ENCODE measurements at regions not wholly inside any gene's neighbourhood (a gene's known extent, or its start where the extent isn't known, plus 50 kb on each side); places are given as distances from the start of the nearest gene placed in this dataset.
"Not testable (repeated sequence)": the region's sequence is repeated elsewhere in the genome, so short reads cannot be mapped to it uniquely, and the experiment has no call there.

GRCh38 chr10:87416892-87417291, 59.3 kb downstream of the NUTM2D start:
- intact Hi-C loops (cut with micrococcal nuclease; ENCODE audit: unreplicated experiment); BruUV-seq (replicated peaks); DNase-seq; H3K4me3 ChIP-seq (ENCODE audit: low read depth, low read length); H3K27me3 ChIP-seq (replicated peaks; ENCODE audit: control insufficient read depth, insufficient read depth, low read length); POLR2A ChIA-PET; H3K4me1 ChIP-seq; H3K4me1 Mint-ChIP-seq (ENCODE audit: low read depth, unreplicated experiment); H3K9me3 Mint-ChIP-seq (ENCODE audit: unreplicated experiment); H3K27me3 Mint-ChIP-seq (ENCODE audit: insufficient read depth, unreplicated experiment); H3K36me3 Mint-ChIP-seq (ENCODE audit: insufficient read depth, unreplicated experiment); H3K9me3 ChIP-seq; H3K36me3 ChIP-seq (ENCODE audit: control insufficient read depth, insufficient read depth, low read length); CTCF ChIA-PET; H3K4me3 Mint-ChIP-seq (ENCODE audit: unreplicated experiment); H3K27ac Mint-ChIP-seq (ENCODE audit: unreplicated experiment): not testable (repeated sequence)

DNA sequence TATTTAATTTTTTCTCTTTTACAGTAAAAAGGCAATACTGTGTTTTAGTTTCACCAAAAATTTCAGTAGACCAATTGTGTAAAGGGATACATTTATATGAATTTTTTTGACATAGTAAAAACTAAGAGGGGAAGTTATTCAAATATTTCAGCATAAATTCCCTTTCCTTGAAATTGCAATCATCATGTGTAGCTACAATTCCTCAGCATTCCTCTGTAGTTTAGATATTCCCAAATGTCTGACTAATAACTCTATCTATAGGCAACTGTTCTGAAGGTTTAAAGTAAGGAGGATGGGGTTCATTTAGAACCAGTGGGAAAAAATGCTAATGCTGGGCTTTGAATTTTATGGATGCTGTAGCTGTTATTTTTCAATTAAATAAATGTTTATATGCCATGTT, 65.1 kb downstream of the NUTM2D start:
- H3K27me3 ChIP-seq (replicated peaks; ENCODE audit: control insufficient read depth, insufficient read depth, low read length); H3K36me3 ChIP-seq (ENCODE audit: control insufficient read depth, insufficient read depth, low read length); H3K9me3 ChIP-seq; H3K9me3 Mint-ChIP-seq (ENCODE audit: unreplicated experiment); H3K27me3 Mint-ChIP-seq (ENCODE audit: insufficient read depth, unreplicated experiment); CTCF ChIA-PET; H3K4me1 ChIP-seq; POLR2A ChIA-PET; intact Hi-C loops (cut with micrococcal nuclease; ENCODE audit: unreplicated experiment); DNase-seq; BruUV-seq (replicated peaks); H3K27ac Mint-ChIP-seq (ENCODE audit: unreplicated experiment); H3K4me3 Mint-ChIP-seq (ENCODE audit: unreplicated experiment); H3K4me3 ChIP-seq (ENCODE audit: low read depth, low read length); H3K36me3 Mint-ChIP-seq (ENCODE audit: insufficient read depth, unreplicated experiment); H3K4me1 Mint-ChIP-seq (ENCODE audit: low read depth, unreplicated experiment): not testable (repeated sequence)

- H3K4me3 Mint-ChIP-seq (ENCODE audit: unreplicated experiment); H3K27me3 ChIP-seq (replicated peaks; ENCODE audit: control insufficient read depth, insufficient read depth, low read length); CTCF ChIA-PET; H3K4me3 ChIP-seq (ENCODE audit: low read depth, low read length); H3K36me3 ChIP-seq (ENCODE audit: control insufficient read depth, insufficient read depth, low read length); H3K9me3 Mint-ChIP-seq (ENCODE audit: unreplicated experiment); H3K4me1 Mint-ChIP-seq (ENCODE audit: low read depth, unreplicated experiment); POLR2A ChIA-PET; H3K27me3 Mint-ChIP-seq (ENCODE audit: insufficient read depth, unreplicated experiment); DNase-seq; intact Hi-C loops (cut with micrococcal nuclease; ENCODE audit: unreplicated experiment); H3K27ac Mint-ChIP-seq (ENCODE audit: unreplicated experiment); BruUV-seq (replicated peaks); H3K4me1 ChIP-seq; H3K9me3 ChIP-seq; H3K36me3 Mint-ChIP-seq (ENCODE audit: insufficient read depth, unreplicated experiment): not testable (repeated sequence)
Measured at GRCh38 chr10:87424697-87425373, 67.3 kb downstream of the NUTM2D start.

DNA sequence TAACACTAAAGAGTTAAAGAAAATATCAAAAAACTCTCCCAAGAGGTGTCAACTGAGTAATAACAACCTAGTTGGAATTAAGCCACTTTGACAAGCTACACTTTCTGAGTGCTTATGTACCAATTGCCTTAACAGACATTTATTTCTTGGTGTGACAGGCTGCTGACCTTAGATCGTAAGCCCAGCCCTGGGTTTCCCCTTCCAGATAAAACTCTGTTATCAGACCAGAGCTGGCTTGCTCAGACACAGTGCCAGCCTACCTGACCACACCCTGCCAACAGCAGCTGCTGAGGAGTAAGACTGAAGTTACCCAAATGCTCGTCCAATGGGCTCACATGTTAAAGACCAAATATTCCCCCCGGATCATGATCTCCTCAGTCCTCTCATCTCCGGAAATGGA, 70.9 kb upstream of the MINPP1 start:
- H3K4me3 ChIP-seq (ENCODE audit: low read depth, low read length); H3K4me3 Mint-ChIP-seq (ENCODE audit: unreplicated experiment); H3K4me1 ChIP-seq; BruUV-seq (replicated peaks); H3K27me3 Mint-ChIP-seq (ENCODE audit: insufficient read depth, unreplicated experiment); H3K4me1 Mint-ChIP-seq (ENCODE audit: low read depth, unreplicated experiment); H3K36me3 ChIP-seq (ENCODE audit: control insufficient read depth, insufficient read depth, low read length); H3K27ac Mint-ChIP-seq (ENCODE audit: unreplicated experiment); CTCF ChIA-PET; H3K27me3 ChIP-seq (replicated peaks; ENCODE audit: control insufficient read depth, insufficient read depth, low read length); H3K9me3 ChIP-seq; H3K9me3 Mint-ChIP-seq (ENCODE audit: unreplicated experiment); DNase-seq; intact Hi-C loops (cut with micrococcal nuclease; ENCODE audit: unreplicated experiment); POLR2A ChIA-PET; H3K36me3 Mint-ChIP-seq (ENCODE audit: insufficient read depth, unreplicated experiment): not testable (repeated sequence)

- H3K27me3 ChIP-seq (replicated peaks; ENCODE audit: control insufficient read depth, insufficient read depth, low read length); H3K4me3 ChIP-seq (ENCODE audit: low read depth, low read length); H3K9me3 Mint-ChIP-seq (ENCODE audit: unreplicated experiment); H3K4me1 ChIP-seq; intact Hi-C loops (cut with micrococcal nuclease; ENCODE audit: unreplicated experiment); H3K4me3 Mint-ChIP-seq (ENCODE audit: unreplicated experiment); H3K27ac Mint-ChIP-seq (ENCODE audit: unreplicated experiment); H3K36me3 Mint-ChIP-seq (ENCODE audit: insufficient read depth, unreplicated experiment); H3K27me3 Mint-ChIP-seq (ENCODE audit: insufficient read depth, unreplicated experiment); DNase-seq; H3K36me3 ChIP-seq (ENCODE audit: control insufficient read depth, insufficient read depth, low read length); H3K9me3 ChIP-seq; CTCF ChIA-PET; H3K4me1 Mint-ChIP-seq (ENCODE audit: low read depth, unreplicated experiment); POLR2A ChIA-PET; BruUV-seq (replicated peaks): not testable (repeated sequence)
Measured at GRCh38 chr10:87435295-87435826, 69.3 kb upstream of the MINPP1 start.

DNA sequence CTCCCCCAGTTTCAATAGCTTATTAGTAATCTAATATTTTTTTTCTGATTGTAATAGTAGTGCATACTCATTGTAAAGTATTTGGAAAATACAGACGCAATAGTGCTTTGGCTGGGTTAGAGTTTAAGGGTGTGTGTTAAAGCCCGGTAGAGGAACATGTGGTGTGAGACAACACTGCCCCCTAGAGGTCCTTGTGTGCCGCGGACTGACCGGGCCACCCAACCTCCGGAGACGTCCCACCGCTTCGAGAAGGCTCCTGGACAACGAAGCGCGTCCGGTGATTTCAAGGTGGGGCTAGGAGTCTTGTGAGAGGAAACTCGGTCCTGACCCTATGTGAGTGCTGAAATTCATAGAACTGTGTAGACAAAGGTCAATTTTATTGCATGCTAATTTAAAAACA, 68.6 kb upstream of the MINPP1 start:
- H3K9me3 Mint-ChIP-seq (ENCODE audit: unreplicated experiment); H3K4me3 ChIP-seq (ENCODE audit: low read depth, low read length); intact Hi-C loops (cut with micrococcal nuclease; ENCODE audit: unreplicated experiment); H3K9me3 ChIP-seq; H3K4me3 Mint-ChIP-seq (ENCODE audit: unreplicated experiment); H3K27me3 Mint-ChIP-seq (ENCODE audit: insufficient read depth, unreplicated experiment); H3K4me1 Mint-ChIP-seq (ENCODE audit: low read depth, unreplicated experiment); H3K27me3 ChIP-seq (replicated peaks; ENCODE audit: control insufficient read depth, insufficient read depth, low read length); POLR2A ChIA-PET; BruUV-seq (replicated peaks); H3K27ac Mint-ChIP-seq (ENCODE audit: unreplicated experiment); H3K4me1 ChIP-seq; H3K36me3 Mint-ChIP-seq (ENCODE audit: insufficient read depth, unreplicated experiment); H3K36me3 ChIP-seq (ENCODE audit: control insufficient read depth, insufficient read depth, low read length); CTCF ChIA-PET: not testable (repeated sequence)
- peak; percentile 59 to 60 for DNase-seq

DNA sequence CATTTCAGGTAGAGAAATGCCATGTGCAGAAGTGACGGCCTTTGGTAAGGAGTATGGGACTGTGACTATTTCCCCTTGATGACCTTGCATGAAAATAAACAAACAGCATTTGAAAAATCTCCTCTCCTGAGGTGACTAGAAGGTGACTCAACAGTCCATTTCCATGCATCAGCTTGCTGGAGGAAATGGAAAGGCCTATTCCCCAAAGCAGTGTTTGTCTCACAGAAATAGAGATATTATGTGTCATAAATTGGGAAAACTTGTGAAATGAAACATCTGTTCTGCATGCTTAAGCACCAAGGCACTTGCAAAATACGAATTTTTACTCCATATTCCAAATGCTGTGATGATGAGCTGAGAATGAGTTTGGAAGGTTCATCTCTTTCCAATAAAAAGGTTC, 67.2 kb upstream of the MINPP1 start:
- H3K4me3 ChIP-seq (ENCODE audit: low read depth, low read length); DNase-seq; intact Hi-C loops (cut with micrococcal nuclease; ENCODE audit: unreplicated experiment); H3K4me1 ChIP-seq; CTCF ChIA-PET; H3K9me3 Mint-ChIP-seq (ENCODE audit: unreplicated experiment); H3K9me3 ChIP-seq; BruUV-seq (replicated peaks); H3K4me3 Mint-ChIP-seq (ENCODE audit: unreplicated experiment); H3K27me3 ChIP-seq (replicated peaks; ENCODE audit: control insufficient read depth, insufficient read depth, low read length); H3K4me1 Mint-ChIP-seq (ENCODE audit: low read depth, unreplicated experiment); H3K27me3 Mint-ChIP-seq (ENCODE audit: insufficient read depth, unreplicated experiment); H3K36me3 Mint-ChIP-seq (ENCODE audit: insufficient read depth, unreplicated experiment); POLR2A ChIA-PET; H3K36me3 ChIP-seq (ENCODE audit: control insufficient read depth, insufficient read depth, low read length); H3K27ac Mint-ChIP-seq (ENCODE audit: unreplicated experiment): not testable (repeated sequence)

Measured in Caco-2 (cell line).